ENCODE measurements at regions not wholly inside any gene's neighbourhood (a gene's known extent, or its start where the extent isn't known, plus 50 kb on each side); places are given as distances from the start of the nearest gene placed in this dataset.
A peak's percentile ranks its signal among the peaks of the same experiment; 100 is the strongest.
"Not testable (repeated sequence)": the region's sequence is repeated elsewhere in the genome, so short reads cannot be mapped to it uniquely, and the experiment has no call there.

- no peak for DNase-seq
- H2AFZ ChIP-seq (ENCODE audit: insufficient read depth, low read length, poor library complexity), result no peak overlapping the region
- H3K79me2 ChIP-seq (ENCODE audit: control insufficient read depth, insufficient read depth, low read length, poor library complexity), result no peaks in the 10 kb centered on the region
- H2BK120ac ChIP-seq (ENCODE audit: insufficient read depth, low read length, poor library complexity), result no peak overlapping the region
- H3K18ac ChIP-seq (ENCODE audit: low read length), result no peak overlapping the region
- H3K9me3 ChIP-seq (ENCODE audit: insufficient read depth, low read depth, low read length), result no peaks in the 10 kb centered on the region
- no peak overlapping the region for H3K4ac ChIP-seq (ENCODE audit: low read depth, low read length)
- no peak overlapping the region for H3K4me3 ChIP-seq (ENCODE audit: low read depth, low read length)
- no peak overlapping the region for H4K8ac ChIP-seq (ENCODE audit: low read depth, low read length)
- H3K4me2 ChIP-seq (ENCODE audit: low read length), result no peak overlapping the region
- H2BK12ac ChIP-seq (ENCODE audit: low read length), result no peak overlapping the region
- H3K9ac ChIP-seq (ENCODE audit: low read length), result no peak overlapping the region
- H3K14ac ChIP-seq (ENCODE audit: low read length), result no peak overlapping the region
- H3K4me1 ChIP-seq (ENCODE audit: control insufficient read depth in 1 of 2, insufficient read depth in 2 of 2, low read length in 2 of 2), result no peaks in the 10 kb centered on the region
- H3K23ac ChIP-seq (ENCODE audit: low read length), result no peak overlapping the region
- no peak overlapping the region for H4K12ac ChIP-seq (ENCODE audit: low read depth, low read length)
- H3K27me3 ChIP-seq (ENCODE audit: insufficient read depth, low read length), result no peaks in the 10 kb centered on the region
- no peak overlapping the region for H4K91ac ChIP-seq (ENCODE audit: low read depth, low read length)
- no peaks in the 10 kb centered on the region for H3K36me3 ChIP-seq (ENCODE audit: control insufficient read depth in 1 of 2, insufficient read depth in 2 of 2, low read length in 2 of 2)
- no peak overlapping the region for H3K27ac ChIP-seq (ENCODE audit: low read depth, low read length)
- H3K79me1 ChIP-seq (ENCODE audit: low read length), result no peaks in the 10 kb centered on the region
- no peak overlapping the region for H2AK5ac ChIP-seq (ENCODE audit: low read length)
- H2BK5ac ChIP-seq (ENCODE audit: low read depth, low read length, poor library complexity), result no peak overlapping the region
Measured at GRCh38 chr2:155975734-155976133, 356.8 kb downstream of the NR4A2 start.

- no peak overlapping the region for H2AFZ ChIP-seq (ENCODE audit: insufficient read depth, low read length, poor library complexity)
Measured at GRCh38 chr2:155972916-155973315, 359.6 kb downstream of the NR4A2 start.

GRCh38 chr2:155966064-155966471 lies 366.5 kb downstream of the NR4A2 start:
- WGBS (ENCODE audit: extremely low coverage, insufficient coverage, insufficient read length), result no CpG with 5 or more reads among the region's 18 CpGs
- H3K9me3 ChIP-seq (ENCODE audit: insufficient read depth, low read depth, low read length); H2AK5ac ChIP-seq (ENCODE audit: low read length); H3K23ac ChIP-seq (ENCODE audit: low read length); H2BK12ac ChIP-seq (ENCODE audit: low read length); H4K8ac ChIP-seq (ENCODE audit: low read depth, low read length); H3K27ac ChIP-seq (ENCODE audit: low read depth, low read length); H3K79me1 ChIP-seq (ENCODE audit: low read length); H3K9ac ChIP-seq (ENCODE audit: low read length); H3K18ac ChIP-seq (ENCODE audit: low read length); H4K12ac ChIP-seq (ENCODE audit: low read depth, low read length); H2BK120ac ChIP-seq (ENCODE audit: insufficient read depth, low read length, poor library complexity); H3K36me3 ChIP-seq (ENCODE audit: control insufficient read depth in 1 of 2, insufficient read depth in 2 of 2, low read length in 2 of 2); H3K4me1 ChIP-seq (ENCODE audit: control insufficient read depth in 1 of 2, insufficient read depth in 2 of 2, low read length in 2 of 2); H3K4ac ChIP-seq (ENCODE audit: low read depth, low read length); H2BK5ac ChIP-seq (ENCODE audit: low read depth, low read length, poor library complexity); H3K14ac ChIP-seq (ENCODE audit: low read length); H2AFZ ChIP-seq (ENCODE audit: insufficient read depth, low read length, poor library complexity); H3K4me3 ChIP-seq (ENCODE audit: low read depth, low read length); DNase-seq; H3K27me3 ChIP-seq (ENCODE audit: insufficient read depth, low read length); H3K79me2 ChIP-seq (ENCODE audit: control insufficient read depth, insufficient read depth, low read length, poor library complexity); H3K4me2 ChIP-seq (ENCODE audit: low read length): not testable (repeated sequence)
- peak overlapping the region; percentile 43 for H4K91ac ChIP-seq (ENCODE audit: low read depth, low read length)

More at GRCh38 chr2:155972916-155973315, 359.6 kb downstream of the NR4A2 start:
- Histone ChIP-seq H3K36me3 (ENCODE audit: control insufficient read depth in 1 of 2, insufficient read depth in 2 of 2, low read length in 2 of 2) (no peaks in the 10 kb centered on the region), H3K4ac (ENCODE audit: low read depth, low read length) (no peak overlapping the region), H4K91ac (ENCODE audit: low read depth, low read length) (no peak overlapping the region), H3K4me2 (ENCODE audit: low read length) (no peak overlapping the region), H3K4me3 (ENCODE audit: low read depth, low read length) (no peak overlapping the region), H3K23ac (ENCODE audit: low read length) (no peak overlapping the region), H3K27me3 (ENCODE audit: insufficient read depth, low read length) (no peaks in the 10 kb centered on the region), H3K14ac (ENCODE audit: low read length) (no peak overlapping the region), H3K4me1 (ENCODE audit: control insufficient read depth in 1 of 2, insufficient read depth in 2 of 2, low read length in 2 of 2) (no peaks in the 10 kb centered on the region), H2BK5ac (ENCODE audit: low read depth, low read length, poor library complexity) (no peak overlapping the region), H3K9me3 (ENCODE audit: insufficient read depth, low read depth, low read length) (no peaks in the 10 kb centered on the region), H2BK12ac (ENCODE audit: low read length) (no peak overlapping the region), H3K79me1 (ENCODE audit: low read length) (no peaks in the 10 kb centered on the region), H2AK5ac (ENCODE audit: low read length) (no peak overlapping the region), H3K18ac (ENCODE audit: low read length) (no peak overlapping the region), H3K9ac (ENCODE audit: low read length) (no peak overlapping the region), H3K79me2 (ENCODE audit: control insufficient read depth, insufficient read depth, low read length, poor library complexity) (no peaks in the 10 kb centered on the region), H4K8ac (ENCODE audit: low read depth, low read length) (no peak overlapping the region), H3K27ac (ENCODE audit: low read depth, low read length) (no peak overlapping the region), H4K12ac (ENCODE audit: low read depth, low read length) (no peak overlapping the region), H2BK120ac (ENCODE audit: insufficient read depth, low read length, poor library complexity) (no peak overlapping the region)
- WGBS (ENCODE audit: extremely low coverage, insufficient coverage, insufficient read length), result no CpG with 5 or more reads among the region's 2 CpGs
- DNase-seq, result peak in 1 of 2 donors; percentile 57

- H3K4ac ChIP-seq (ENCODE audit: low read depth, low read length), result no peak overlapping the region
- no peak overlapping the region for H4K8ac ChIP-seq (ENCODE audit: low read depth, low read length)
- no peak overlapping the region for H3K23ac ChIP-seq (ENCODE audit: low read length)
- WGBS (ENCODE audit: extremely low coverage, insufficient coverage, insufficient read length), result no CpG with 5 or more reads among the region's 14 CpGs
- H3K9me3 ChIP-seq (ENCODE audit: insufficient read depth, low read depth, low read length), result no peaks in the 10 kb centered on the region
- no peaks in the 10 kb centered on the region for H3K79me2 ChIP-seq (ENCODE audit: control insufficient read depth, insufficient read depth, low read length, poor library complexity)
- no peak overlapping the region for H3K27ac ChIP-seq (ENCODE audit: low read depth, low read length)
- no peak overlapping the region for H2BK5ac ChIP-seq (ENCODE audit: low read depth, low read length, poor library complexity)
- no peak overlapping the region for H3K9ac ChIP-seq (ENCODE audit: low read length)
- H2BK120ac ChIP-seq (ENCODE audit: insufficient read depth, low read length, poor library complexity), result no peak overlapping the region
- no peak overlapping the region for H3K4me2 ChIP-seq (ENCODE audit: low read length)
- H3K14ac ChIP-seq (ENCODE audit: low read length), result no peak overlapping the region
- no peaks in the 10 kb centered on the region for H3K27me3 ChIP-seq (ENCODE audit: insufficient read depth, low read length)
- no peak overlapping the region for H2AK5ac ChIP-seq (ENCODE audit: low read length)
- no peak overlapping the region for H3K18ac ChIP-seq (ENCODE audit: low read length)
- H4K12ac ChIP-seq (ENCODE audit: low read depth, low read length), result no peak overlapping the region
- H2BK12ac ChIP-seq (ENCODE audit: low read length), result no peak overlapping the region
- peaks cover 0 to 2% of the 10 kb centered on the region in 2 experiments for H3K4me1 ChIP-seq (ENCODE audit: control insufficient read depth in 1 of 2, insufficient read depth in 2 of 2, low read length in 2 of 2)
- no peaks in the 10 kb centered on the region for H3K36me3 ChIP-seq (ENCODE audit: control insufficient read depth in 1 of 2, insufficient read depth in 2 of 2, low read length in 2 of 2)
- H4K91ac ChIP-seq (ENCODE audit: low read depth, low read length), result peak overlapping the region; percentile 43
- DNase-seq, result peak in 1 of 2 donors; percentile 32
- no peak overlapping the region for H3K4me3 ChIP-seq (ENCODE audit: low read depth, low read length)
- no peak overlapping the region for H2AFZ ChIP-seq (ENCODE audit: insufficient read depth, low read length, poor library complexity)
- no peaks in the 10 kb centered on the region for H3K79me1 ChIP-seq (ENCODE audit: low read length)
Measured at GRCh38 chr2:155965415-155966063, 367.0 kb downstream of the NR4A2 start.
